ENCODE measurements at regions not wholly inside any gene's neighbourhood (a gene's known extent, or its start where the extent isn't known, plus 50 kb on each side); places are given as distances from the start of the nearest gene placed in this dataset.

- no peak for TF ChIP-seq CHD7 (IDR thresholded peaks at IDR 0.05; ENCODE audit: insufficient replicate concordance, low read length)
- TF ChIP-seq CTBP2 (IDR thresholded peaks at IDR 0.05; ENCODE audit: borderline replicate concordance, insufficient read depth, insufficient read length, low read length): no peak
- TF ChIP-seq GABPA (IDR thresholded peaks at IDR 0.05; ENCODE audit: borderline replicate concordance, insufficient read depth, low read length): no peak
- TF ChIP-seq KDM5A (IDR thresholded peaks at IDR 0.05; ENCODE audit: low read length): no peak
- TF ChIP-seq CTCF (IDR thresholded peaks at IDR 0.05; ENCODE audit: control extremely low read depth in 1 of 3, insufficient read depth in 1 of 3, low read depth in 1 of 3, low read length in 3 of 3): no peak
- TF ChIP-seq PHF8 (conservative IDR thresholded peaks at IDR 0.05; ENCODE audit: low read depth, low read length): no peak
- no peak for TF ChIP-seq TCF12 (IDR thresholded peaks at IDR 0.05; ENCODE audit: low read depth, low read length)
- no peak for TF ChIP-seq EGR1 (IDR thresholded peaks at IDR 0.05; ENCODE audit: borderline replicate concordance, low read depth, low read length)
- no peak for TF ChIP-seq TBP (IDR thresholded peaks at IDR 0.05; ENCODE audit: low read depth, low read length)
Measured at GRCh38 chr10:14433147-14433546, 102.4 kb upstream of the FRMD4A start (continued).

Measured in H1 (cell line).